GM18909 (cell line): ENCODE measurements at regions not wholly inside any gene's neighbourhood (a gene's known extent, or its start where the extent isn't known, plus 50 kb on each side); places are given as distances from the start of the nearest gene placed in this dataset.
"Not testable (repeated sequence)": the region's sequence is repeated elsewhere in the genome, so short reads cannot be mapped to it uniquely, and the experiment has no call there.

Experiments used
- ATAC-seq: cut with Tn5 transposase; IDR thresholded peaks from one replicate; pipeline ENCODE4 v1.9.1; 2021; ENCODE audit warnings: mild to moderate bottlenecking; ENCODE audit not compliant: unreplicated experiment, poor library complexity

DNA sequence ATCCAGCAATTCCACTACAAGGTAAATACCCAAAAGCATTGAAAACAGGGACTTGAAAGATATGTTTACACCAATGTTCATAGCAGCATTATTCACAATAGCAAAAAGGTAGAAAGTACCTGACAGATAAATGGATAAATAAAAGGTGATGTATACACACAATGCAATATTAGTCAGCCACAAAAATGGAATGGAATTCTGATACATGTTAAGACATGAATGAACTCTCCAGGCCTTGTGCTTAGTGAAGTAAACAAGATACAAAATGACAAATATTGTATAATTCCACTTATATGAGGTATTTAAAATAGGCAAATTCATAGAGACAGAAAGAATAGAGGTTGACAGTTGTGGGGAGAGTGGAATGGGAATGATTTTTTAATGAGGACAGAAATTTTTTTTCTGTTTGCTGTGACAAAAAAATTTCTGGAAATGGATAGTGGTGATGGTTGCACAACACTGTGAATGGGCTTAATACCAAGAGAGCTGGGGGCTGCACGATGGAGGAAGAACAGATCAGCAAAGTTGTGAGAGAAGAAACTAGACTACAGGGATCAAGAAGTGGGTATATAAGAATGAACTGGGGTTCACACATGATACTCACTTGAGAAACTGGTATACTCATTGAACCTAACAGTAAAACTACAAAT, 137.2 kb downstream of the MZT1 start:
- ATAC-seq = no peak

DNA sequence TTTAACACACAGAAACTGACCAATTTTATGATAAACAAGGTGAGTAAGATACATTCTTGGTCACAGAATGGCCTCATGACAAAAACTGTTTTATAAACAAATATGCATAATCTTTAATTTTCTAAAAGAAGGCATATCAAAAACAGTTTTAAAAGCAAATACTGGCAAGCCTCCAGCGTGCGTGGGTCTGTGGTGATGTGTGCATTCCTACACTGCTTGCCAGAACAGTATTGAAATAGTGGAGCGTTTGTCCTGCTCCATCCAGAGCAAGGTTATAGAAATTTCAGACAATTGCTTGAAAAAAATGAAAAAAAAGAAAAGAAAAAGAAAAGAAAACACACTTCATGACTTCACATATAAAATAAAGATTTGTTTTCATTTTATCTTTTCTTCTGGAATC, 140.9 kb downstream of the MZT1 start:
- no peak for ATAC-seq

DNA sequence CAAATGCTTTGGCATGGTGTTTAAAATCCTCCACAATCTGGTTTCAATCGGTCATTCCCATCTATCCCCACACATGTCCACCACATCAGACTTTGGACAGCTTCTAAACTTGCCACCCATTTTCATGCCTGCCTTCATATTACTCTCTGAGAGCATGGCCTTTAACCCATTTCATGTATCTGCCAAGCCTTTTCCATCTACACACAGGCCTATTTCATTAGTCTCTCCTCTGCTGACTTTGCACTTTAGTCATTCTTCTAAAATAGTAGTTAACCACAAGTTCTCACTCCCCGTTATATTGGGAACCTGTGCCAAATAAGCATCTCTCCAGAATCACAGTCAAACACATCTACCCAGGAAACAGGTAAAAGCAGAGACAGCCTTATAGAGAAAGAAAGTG, 142.2 kb downstream of the MZT1 start:
- no peak for ATAC-seq

DNA sequence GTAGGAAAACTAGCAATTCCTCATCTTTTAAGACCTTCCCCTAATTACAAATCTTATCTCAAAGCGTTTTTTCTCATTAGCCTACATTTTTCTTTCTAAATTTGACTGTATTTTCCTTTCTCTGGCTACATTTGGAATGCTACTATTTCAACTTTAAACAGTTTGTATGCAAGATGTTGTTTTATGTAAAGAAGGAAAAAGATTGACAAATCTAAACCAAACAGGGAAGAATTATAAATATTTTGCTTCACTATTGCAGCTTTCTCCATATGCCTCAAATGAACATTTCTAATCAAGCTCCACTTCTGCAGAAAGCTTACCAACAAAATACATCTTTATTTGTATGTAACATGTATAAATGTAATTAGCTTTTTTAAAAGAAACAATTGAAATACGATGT, 156.2 kb downstream of the MZT1 start:
- ATAC-seq = no peak

DNA sequence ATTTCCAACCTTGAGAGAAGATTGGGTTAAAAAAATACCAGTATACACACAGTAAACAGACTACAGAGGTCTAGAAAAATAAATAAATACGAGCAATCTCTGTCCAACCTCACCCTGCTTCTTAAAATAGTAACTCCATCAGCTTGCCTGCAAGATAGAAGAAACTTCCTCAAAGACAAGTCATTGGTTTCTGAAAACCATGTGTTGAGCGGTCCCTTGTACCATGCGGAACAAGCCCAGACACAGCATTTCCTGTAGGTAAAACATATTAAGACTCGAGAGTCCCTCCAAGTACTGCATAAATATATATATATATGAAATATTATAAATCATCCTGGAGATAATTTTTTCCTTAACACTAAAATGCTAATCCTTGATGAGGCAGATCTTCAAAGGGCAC, 157.4 kb downstream of the MZT1 start:
- ATAC-seq = peak; percentile 62

DNA sequence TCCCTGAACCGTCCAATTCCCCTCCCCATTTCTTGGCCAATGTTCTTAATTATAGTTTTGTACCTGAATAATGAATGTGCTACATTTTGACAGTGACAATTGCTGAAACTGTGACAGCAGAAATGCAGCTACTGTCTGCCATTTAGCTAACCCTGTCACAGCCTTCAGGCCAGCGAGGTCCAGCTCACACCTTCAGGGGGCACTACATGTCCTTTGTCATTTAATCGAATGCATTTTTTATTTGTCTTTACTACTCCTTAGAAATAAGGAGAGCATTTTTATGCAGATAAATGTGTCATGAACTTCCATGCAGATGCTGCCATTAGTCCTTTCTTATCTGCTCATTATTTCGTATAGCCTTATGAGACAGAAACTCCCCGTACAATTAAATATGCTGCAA, 159.9 kb downstream of the MZT1 start:
- ATAC-seq = no peak

DNA sequence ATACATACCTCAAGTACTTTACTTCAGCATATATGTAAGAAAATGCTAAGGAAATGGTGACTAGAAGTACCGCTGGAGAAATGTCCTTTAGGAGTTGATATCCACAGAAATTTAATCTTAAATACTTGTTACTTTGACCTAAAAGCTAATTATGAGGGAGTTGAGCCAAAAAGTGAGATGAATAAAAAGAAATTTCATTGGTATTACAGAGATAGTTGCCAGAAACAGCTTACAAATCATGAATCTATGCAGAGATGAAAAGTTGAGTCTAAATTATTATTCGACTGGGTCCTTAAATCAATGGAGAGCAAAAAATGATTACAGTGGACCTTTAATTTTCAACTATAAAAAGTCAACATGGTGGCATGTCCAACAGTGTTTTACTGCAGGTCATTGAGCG, 160.9 kb downstream of the MZT1 start:
- no peak for ATAC-seq

DNA sequence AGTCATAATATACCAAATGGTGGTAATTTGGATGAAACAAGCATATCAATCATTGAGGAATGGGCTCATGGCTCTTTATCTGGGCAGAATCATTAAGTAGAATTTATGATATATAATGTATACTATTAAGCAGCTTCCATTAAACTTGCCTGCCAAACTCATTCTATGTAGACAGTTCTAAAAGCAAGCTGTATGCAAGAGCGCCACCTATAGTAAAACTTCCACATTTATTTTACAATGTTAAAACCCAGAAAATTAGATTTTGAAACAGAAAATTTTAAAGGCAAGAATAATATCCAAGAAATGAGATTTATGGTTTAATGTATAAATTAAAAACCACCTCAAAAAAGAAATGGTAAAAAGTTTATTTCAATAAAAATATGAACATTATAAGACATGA, 161.5 kb downstream of the MZT1 start:
- no peak for ATAC-seq

DNA sequence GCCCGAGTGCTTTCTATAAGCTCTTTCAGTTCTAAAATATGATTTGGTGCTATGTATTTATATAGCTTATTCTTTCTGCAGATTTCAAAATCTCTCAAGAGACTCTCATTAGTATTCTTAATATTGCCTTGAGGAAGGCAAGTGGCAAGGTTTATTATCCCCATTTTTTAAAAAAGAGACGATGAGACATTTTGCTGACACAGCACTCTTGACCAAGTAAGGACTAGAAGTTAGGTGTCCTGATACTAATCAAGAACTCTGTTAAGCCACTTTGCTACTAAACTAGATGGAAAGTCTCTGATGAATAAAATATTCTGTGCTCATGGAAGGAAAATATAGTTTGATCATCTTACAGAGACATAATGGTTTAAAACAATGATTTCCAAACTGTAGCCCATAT, 164.7 kb downstream of the MZT1 start:
- ATAC-seq = no peak

DNA sequence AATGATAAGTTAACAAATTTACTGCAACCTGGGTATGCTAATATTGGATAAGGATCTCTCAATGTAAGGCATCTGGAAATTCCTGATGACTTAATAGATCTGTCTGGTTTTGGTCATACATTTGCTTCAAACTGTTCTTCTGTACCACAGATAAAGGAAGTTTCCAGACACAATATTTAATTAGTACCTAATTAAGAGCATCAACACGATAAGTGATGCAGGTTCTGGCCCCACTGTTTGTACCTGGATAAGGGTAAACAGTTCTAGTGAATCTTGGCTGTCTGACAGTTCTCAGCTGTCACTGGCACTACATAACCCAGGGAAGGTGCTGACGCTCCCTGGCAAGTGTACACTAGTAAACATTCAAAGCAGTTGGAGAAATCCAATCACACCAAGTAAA, 165.6 kb downstream of the MZT1 start:
- no peak for ATAC-seq

DNA sequence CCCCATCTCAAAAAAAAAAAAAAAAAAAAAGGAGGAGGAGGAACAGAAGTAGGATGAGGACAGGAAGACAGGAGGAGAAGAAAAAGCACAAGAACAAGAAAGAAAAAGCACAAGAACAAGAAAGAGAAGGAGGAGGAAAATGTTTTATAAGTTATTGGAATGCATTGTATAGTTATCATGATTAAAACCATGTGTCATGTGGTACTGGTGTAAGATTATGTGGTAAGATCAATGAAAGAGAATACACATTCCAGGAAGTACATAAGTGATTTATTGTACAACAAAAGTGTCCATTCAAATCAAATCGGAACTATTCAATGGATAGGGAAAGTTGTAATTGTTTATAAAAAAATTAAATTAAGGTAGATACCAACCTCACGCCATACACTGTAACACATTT, 167.7 kb downstream of the MZT1 start:
- no peak for ATAC-seq

DNA sequence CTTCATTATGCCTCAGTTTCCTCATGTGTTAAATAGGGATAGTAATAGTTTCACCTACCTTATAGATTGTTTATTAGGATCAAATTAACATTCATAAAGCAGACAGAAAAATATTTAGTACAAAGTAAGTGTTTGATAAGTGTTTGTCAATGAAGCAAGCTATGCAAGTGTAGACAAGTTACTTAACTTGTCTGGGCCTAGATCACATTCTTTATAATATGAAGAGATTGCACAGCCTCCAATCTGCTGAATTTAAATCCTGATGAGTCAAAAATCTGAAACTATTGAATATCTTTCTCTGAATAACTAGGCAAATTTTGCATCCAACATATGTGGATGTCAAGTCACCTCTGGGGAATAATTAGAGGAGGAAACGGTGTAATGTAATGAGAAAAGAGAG, 170.5 kb downstream of the MZT1 start:
- ATAC-seq = no peak

DNA sequence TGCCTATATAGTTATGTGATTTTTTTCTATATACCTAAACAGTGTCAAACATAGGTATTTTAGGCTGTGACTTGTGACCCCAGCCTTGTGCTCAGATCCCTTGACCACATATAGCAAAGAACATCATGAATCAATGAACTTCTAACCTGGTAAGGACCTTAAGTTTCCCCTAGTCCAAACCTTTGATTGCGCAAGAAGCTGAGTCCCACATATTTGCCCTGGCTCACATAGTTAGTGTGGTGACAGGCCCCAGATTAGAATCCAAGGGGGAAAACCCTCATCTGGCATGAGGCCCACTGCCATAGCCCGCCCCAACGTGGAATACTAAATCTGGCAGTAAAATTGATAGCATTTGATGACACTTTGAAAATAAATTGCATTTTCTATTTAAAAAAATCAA, 171.8 kb downstream of the MZT1 start:
- ATAC-seq = no peak

DNA sequence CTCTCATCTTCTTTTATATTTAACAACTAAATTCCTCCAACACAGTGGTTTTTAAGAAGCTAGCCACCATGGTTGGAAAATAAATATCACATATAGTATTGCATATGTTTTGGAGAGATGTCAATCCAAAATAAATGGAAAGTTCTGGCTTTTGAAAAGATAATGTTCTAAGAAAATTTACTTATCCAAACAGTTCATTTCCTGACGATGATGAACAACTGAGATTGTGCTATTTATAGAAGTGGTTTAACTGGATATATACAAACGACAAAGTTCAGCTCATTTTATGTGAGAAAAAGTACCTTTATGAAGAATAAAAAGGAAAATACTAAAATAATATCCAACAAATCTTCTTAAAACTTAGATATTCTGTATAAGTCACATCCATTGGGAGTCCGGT, 174.7 kb downstream of the MZT1 start:
- ATAC-seq = no peak

DNA sequence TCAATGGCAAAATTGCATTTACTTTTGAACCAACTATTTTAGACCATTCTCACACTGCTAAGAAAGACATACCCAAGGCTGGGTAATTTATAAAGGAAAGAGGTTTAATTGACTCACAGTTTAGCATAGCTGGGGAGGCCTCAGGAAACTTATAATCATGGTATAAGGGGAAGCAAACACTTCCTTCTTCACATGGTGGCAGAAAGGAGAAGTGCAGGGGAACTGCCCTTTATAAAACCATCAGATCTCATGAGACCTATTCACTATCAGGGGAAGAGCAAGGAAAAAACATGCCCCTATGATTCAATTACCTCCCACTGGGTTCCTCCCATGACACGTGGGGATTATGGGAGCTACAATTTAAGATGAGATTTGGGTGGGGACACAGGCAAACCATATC, 181.5 kb downstream of the MZT1 start:
- ATAC-seq = not testable (repeated sequence)

DNA sequence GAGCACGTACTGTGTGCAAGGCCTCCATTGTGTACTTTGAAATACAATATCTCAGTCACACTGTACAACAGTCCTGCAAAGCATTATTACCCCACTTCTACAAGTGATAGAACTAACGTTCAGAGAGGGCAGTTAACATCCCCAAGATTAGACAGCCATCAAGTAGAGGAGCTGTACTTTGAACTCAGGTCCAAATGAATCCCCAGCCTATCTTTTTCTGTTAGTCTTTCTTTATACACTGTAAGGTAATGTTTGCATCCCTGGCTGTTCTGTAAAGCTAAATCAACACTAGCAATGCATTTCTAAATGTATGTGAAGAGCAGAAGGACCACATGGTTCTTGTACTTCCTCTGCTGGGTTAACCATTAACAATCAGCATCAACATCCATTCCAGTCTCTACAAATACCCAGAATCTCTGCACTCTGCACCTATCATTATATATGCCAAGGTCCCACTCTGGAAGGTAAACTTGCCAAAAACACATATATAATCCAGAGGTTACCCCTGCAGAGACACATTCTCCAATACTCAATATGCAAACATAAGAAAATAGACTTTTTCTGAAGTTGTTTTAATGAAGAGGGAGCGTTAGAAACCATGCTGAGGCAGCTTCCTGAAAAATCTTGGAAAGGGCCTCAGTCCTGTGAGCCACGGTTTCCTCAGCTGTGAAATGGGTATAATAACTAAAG, 182.3 kb downstream of the MZT1 start:
- no peak for ATAC-seq

DNA sequence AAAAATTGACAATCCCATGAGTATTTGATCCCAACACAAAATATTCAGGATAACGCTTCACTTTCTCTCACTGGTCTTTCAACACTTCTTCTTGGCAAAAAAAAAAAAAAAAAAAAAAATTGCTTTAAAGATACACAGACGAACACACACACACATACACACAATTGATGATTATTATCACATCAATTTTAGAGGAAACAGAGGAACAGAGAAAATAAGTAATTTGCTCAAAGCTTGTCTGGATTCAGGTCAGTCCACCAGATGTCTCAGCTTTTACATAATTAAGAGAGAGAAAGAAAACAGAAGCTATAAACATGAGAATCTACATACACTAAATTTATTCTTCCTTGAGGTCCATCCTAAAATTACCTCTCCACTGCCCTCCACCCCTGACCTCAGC, 183.4 kb downstream of the MZT1 start:
- no peak for ATAC-seq

DNA sequence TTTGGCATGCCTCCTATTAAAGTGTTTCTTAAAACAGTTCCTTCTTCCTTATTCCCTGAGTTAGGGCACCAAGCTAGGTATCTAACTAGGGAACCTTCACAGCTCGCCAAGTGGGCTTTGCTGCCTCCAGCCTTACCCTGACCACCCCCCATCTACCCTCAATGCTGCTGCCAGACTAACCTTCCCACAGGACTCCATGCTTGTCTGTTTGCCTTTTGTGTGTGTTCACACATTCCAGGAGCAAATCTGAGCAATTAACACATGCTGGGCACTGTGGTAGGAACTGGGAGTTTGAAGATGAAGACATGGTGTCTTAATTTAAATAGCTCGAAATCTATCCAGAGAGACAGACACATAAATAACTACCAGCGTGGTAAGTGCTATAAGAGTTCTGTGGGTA, 185.2 kb downstream of the MZT1 start:
- ATAC-seq = no peak

DNA sequence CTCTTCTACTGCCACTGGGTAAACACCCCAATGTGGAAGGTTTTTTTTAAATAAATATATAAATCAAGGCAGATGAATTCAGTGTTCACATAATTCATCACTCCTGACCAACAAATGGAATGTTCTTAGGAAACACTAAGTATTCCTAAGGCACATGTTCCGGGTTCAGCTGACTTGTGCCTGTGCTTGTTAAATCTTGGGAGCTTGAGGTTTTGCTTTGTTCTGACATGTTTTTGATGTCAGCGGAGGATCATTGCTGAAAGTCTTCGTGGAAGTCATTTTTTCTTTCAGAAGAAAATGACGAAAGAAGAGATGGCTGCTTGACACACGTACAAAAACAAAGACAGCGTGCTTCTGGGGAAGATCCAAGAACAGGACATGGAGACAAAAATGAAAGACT, 185.8 kb downstream of the MZT1 start:
- no peak for ATAC-seq

DNA sequence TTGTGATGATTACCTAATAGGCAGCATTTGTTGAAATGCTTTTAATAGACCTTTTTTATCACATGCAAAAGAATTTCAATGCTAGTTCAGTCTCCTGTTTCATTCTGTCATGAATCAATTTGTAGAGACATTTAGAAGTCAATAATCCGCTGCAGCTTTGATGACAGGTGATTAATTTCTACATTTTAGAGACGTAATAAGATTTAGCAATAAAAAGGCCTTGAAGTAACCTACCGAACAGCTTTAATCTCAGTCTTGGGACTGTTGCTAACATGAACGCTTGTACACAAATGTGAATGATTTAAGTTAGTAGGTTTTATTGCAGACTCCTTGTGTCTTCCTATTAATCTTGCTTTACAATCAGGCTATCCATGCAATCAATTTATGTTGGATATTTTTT, 186.5 kb downstream of the MZT1 start:
- no peak for ATAC-seq

DNA sequence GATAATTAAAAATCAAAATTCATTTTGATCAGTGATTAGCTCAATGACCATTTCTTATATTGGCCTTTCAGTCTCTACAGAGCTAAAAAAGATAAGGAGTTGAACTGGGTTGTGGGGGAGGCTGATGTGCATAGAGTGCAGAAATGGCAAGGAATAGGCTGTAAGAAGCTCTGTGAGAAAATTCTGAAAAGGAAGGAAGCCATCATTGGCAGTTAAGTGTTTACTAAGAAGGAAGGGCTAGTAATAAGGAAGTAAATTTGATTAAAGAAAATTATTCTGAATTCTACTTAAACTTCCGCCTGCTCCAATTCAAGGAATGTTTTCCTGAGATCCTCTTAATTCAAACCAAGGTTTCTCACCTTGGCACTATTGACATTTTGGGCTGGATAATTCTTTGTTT, 187.5 kb downstream of the MZT1 start:
- no peak for ATAC-seq

DNA sequence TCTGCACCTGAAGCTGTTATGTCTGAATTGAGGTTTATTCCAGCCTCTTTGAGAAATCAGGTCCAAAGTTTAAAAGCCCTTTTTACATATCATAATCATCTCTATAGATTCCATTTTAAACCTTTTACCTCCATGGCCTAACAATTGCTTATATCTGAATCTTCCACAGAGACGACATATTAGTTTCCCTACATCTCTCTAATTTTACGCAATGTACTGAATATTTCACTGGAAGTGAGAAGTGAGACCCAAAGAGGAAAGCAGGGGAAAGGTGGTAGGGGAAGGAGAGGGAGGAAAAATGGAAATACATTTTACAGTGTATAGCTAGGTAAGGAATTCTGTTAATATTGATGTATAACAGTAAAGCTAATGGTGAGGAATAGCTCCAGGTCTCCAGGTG, 189.6 kb downstream of the MZT1 start:
- no peak for ATAC-seq
